ENCODE measurements at regions not wholly inside any gene's neighbourhood (a gene's known extent, or its start where the extent isn't known, plus 50 kb on each side); places are given as distances from the start of the nearest gene placed in this dataset.

DNA sequence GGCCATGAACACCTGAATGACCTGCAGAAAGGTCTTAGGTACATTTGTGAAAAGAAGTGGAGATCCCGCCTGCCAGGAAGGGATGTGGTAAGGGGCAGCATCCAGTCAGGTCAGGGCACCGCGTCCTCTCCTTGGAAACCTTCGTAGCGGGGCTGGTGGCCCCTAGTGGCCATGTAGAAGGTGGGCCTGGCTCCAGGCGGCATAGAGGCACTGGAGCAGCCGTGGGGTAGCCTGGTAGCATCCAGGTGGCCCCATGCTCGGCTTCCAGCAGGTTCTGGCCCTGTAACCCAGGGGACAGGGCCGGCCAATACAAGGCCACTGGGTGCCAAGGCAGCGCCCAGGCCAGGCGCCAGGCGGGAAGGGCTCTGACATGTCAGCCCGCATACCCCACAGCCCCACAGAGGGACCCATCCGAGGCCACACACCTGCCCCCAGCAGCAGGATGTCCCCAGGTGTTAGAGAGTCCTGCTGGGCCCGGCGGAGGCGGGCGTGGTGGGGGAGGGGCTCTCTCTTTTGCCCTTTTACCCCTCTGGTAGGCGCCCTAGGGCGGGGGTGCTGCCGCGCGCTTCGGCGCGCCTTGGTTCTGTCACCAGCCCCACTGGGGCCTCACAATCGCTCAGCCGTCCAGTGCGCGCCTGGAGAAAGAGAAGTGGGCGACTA is 58.3 kb upstream of the SPATA31E1 start:
- no peak for DNase-seq (ENCODE audit: low read depth)

DNA sequence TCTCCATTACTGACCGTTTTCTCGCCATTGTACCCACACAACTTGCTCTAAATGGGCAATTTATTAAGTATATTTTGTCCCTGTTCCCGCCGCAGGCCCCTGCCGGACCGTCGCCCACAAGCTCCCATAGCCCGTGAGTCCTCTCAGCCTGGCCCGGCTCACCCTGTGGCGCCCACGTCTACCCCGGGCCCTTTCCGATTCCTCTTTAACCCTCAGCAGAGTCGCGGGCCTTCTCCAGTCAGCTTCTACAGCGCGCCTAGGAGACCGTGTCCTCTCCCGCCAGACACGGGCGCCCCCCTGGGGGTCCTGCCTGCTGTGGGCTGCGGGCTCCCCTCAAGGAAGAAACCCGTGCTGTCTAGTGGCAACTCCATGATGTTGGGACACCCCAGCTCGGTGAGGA is 57.8 kb upstream of the SPATA31E1 start:
- no peak for DNase-seq (ENCODE audit: low read depth)

- no peak for DNase-seq (ENCODE audit: low read depth)
Observed at GRCh38 chr9:87826331-87826730, 56.3 kb upstream of the SPATA31E1 start.

DNA sequence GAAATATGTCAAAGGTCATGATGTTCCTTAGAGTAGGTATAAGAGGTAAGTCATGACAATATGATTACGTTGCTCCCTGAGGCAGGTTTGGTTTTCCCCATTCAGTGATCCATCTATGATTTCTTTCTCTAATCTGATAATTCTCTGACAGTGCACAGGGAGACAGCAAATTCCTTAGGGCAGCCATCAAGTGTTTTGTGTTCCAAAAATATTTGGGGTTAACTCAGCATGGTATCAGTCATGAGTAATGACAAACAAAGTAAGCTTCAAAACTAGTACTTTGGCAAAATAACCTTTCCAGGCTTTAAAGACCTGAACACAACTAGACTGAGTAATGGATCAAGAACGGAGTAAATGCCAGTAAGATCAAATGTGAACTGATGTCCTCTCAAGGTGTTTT is 55.3 kb upstream of the SPATA31E1 start:
- DNase-seq (ENCODE audit: low read depth), result peak; percentile 27

DNA sequence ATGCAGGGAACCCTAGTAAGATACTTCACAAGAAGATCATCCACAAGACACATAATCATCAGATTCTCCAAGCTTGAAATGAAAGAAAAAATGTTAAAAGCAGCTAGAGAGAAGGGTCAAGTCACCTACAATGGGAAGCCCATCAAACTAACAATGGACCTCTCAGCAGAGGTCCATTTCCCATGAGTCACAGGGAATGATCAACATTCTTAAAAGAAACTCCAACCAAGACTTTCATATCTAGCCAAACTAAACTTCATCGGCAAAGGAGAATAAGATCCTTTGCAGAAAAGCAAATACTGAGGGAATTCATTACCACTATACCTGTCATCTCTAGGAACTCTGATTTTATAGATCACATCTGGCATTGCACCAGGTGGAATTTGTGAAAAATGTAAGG is 52.9 kb upstream of the SPATA31E1 start:
- DNase-seq (ENCODE audit: low read depth), result peak; percentile 7

DNA sequence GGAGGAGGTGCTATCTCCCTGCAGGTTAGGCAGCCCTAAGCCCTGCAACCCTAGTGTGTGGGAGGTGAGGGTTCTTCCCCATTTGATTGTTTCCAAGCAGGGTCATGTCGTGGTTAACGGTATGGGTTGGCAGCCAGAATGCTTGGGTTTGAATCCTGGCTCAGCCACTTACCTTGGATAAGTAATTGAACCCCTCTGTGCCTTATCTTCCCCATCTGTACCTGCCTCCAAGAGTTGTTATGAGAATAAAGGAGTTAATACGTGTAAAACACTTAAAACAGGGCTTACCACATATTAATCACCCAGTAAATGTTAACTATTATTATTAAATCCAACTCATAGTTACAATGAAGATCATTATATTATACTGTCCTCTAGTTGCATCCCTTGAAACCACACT is 52.2 kb upstream of the SPATA31E1 start:
- DNase-seq (ENCODE audit: low read depth), result no peak

DNA sequence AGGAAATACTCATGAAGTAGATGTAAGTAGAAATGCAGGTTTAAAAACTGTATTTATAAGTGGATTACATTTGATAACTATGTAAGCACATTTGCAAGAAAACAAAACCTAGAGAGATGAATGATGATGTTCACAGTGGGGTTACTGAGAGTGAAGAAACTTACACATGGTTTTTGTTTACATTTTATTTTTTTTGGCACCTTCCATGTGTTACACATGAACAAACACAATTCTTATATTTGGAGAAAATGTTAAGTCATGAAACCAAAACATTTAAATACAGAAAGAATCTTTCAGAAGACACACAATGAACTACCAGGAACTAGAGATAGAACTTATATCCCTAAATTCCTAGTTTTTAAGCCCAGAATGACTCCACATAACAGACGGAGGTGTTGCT is 51.5 kb upstream of the SPATA31E1 start:
- no peak for DNase-seq (ENCODE audit: low read depth)

All from EH (cell line).